Liver (tissue), 8 donors: ENCODE measurements at regions not wholly inside any gene's neighbourhood (a gene's known extent, or its start where the extent isn't known, plus 50 kb on each side); places are given as distances from the start of the nearest gene placed in this dataset.

Experiments used
- DNase-seq: peaks from one replicate; pipeline ENCODE4 v3.0.0-alpha.2; 2017; ENCODE audit warnings: low spot score
- H3K27ac ChIP-seq, 2 donors: one replicate each; pipeline ENCODE4 v1.7.0; 2013; ENCODE audit warnings: inconsistent platforms in 2 of 2, low read length in 2 of 2, control low read depth in 1 of 2, low read depth in 1 of 2, mild to moderate bottlenecking in 1 of 2
- H3K27me3 ChIP-seq, 4 donors: one replicate each; pipeline versions ENCODE4 v1.6.1 to v1.7.0; 2013; ENCODE audit warnings: low read length in 3 of 4, inconsistent platforms in 1 of 4, mild to moderate bottlenecking in 1 of 4, moderate library complexity in 1 of 4; ENCODE audit not compliant: control insufficient read depth in 4 of 4, insufficient read depth in 4 of 4
- H3K36me3 ChIP-seq, 4 donors: one replicate each; pipeline versions ENCODE4 v1.6.1 to v1.7.0; 2013; ENCODE audit warnings: low read length in 3 of 4, mild to moderate bottlenecking in 3 of 4, low read depth in 1 of 4, moderate library complexity in 1 of 4; ENCODE audit not compliant: control insufficient read depth in 4 of 4, insufficient read depth in 3 of 4
- H3K4me1 ChIP-seq, 4 donors: one replicate each; pipeline versions ENCODE4 v1.6.1 to v1.7.0; 2013; ENCODE audit warnings: low read length in 3 of 4, mild to moderate bottlenecking in 3 of 4, moderate library complexity in 1 of 4; ENCODE audit not compliant: control insufficient read depth in 4 of 4, insufficient read depth in 4 of 4
- H3K4me3 ChIP-seq, 3 donors: one replicate each; pipeline versions ENCODE4 v1.6.1 to v1.7.0; 2013; ENCODE audit warnings: low read length in 3 of 3, control low read depth in 1 of 3, low read depth in 1 of 3, mild to moderate bottlenecking in 1 of 3
- H3K9ac ChIP-seq, 2 donors: one replicate each; pipeline ENCODE4 v1.7.0; 2013; ENCODE audit warnings: low read length in 2 of 2, mild to moderate bottlenecking in 2 of 2, moderate library complexity in 2 of 2, control low read depth in 1 of 2, low read depth in 1 of 2
- H3K9me3 ChIP-seq, 4 donors: one replicate each; pipeline versions ENCODE4 v1.6.1 to v1.7.0; 2013; ENCODE audit warnings: low read length in 3 of 4; ENCODE audit not compliant: control insufficient read depth in 4 of 4
- EGR1 ChIP-seq, 2 donors: IDR thresholded peaks; 2 replicates each; pipeline ENCODE4 v1.6.1; 2016 to 2018; ENCODE audit warnings: antibody characterized with exemption in 2 of 2, low read depth in 2 of 2
- FOXA2 ChIP-seq: IDR thresholded peaks from 2 replicates; pipeline ENCODE4 v1.6.1; 2016; ENCODE audit warnings: antibody characterized with exemption
- GABPA ChIP-seq, 2 donors: IDR thresholded peaks in 1 of 2; conservative IDR thresholded peaks in 1 of 2; 2 replicates each; pipeline ENCODE4 v1.6.1; 2016; ENCODE audit warnings: antibody characterized with exemption in 2 of 2, mild to moderate bottlenecking in 1 of 2, moderate library complexity in 1 of 2
- HNF4G ChIP-seq: IDR thresholded peaks from 2 replicates; pipeline ENCODE4 v1.6.1; 2016; ENCODE audit warnings: antibody characterized with exemption
- RAD21 ChIP-seq, 2 donors: IDR thresholded peaks; 2 replicates each; pipeline ENCODE4 v1.6.1; 2016; ENCODE audit warnings: antibody characterized with exemption in 2 of 2, mild to moderate bottlenecking in 2 of 2
- RXRA ChIP-seq, 2 donors: IDR thresholded peaks; 2 replicates each; pipeline ENCODE4 v1.6.1; 2017 to 2018; ENCODE audit warnings: antibody characterized with exemption in 2 of 2, mild to moderate bottlenecking in 1 of 2
- SP1 ChIP-seq: IDR thresholded peaks from 2 replicates; pipeline ENCODE4 v1.6.1; 2018; ENCODE audit warnings: antibody characterized with exemption, mild to moderate bottlenecking
- YY1 ChIP-seq: IDR thresholded peaks from 2 replicates; pipeline ENCODE4 v1.6.1; 2016; ENCODE audit warnings: antibody characterized with exemption, mild to moderate bottlenecking
- WGBS: extraction: QIAGEN DNeasy Blood & Tissue Kit; methylation state at CpG from one replicate; pipeline ENCODE4 v1.1.7; 2013; 5-methylcytosine and 5-hydroxymethylcytosine counted together
- TF ChIP-seq, protein P1 (sequence below): IDR thresholded peaks from 2 replicates; pipeline ENCODE4 v1.6.1; 2016; ENCODE audit warnings: antibody characterized with exemption, mild to moderate bottlenecking
- TF ChIP-seq, protein P2 (sequence below): IDR thresholded peaks from 2 replicates; pipeline ENCODE4 v1.6.1; 2016; ENCODE audit warnings: antibody characterized with exemption
- TF ChIP-seq, protein P3 (sequence below): IDR thresholded peaks from 2 replicates; pipeline ENCODE4 v1.6.1; 2016; ENCODE audit warnings: antibody characterized with exemption
- TF ChIP-seq, protein P4 (sequence below): fragments of 150-350 bp; IDR thresholded peaks from 2 replicates; pipeline ENCODE4 v1.5.1; 2017; ENCODE audit warnings: improper control_type of control experiment, low read depth, low read length; ENCODE audit not compliant: missing input control
- donor health status: healthy.
- donor health status: healthy.
- donor health status: healthy.
- donor health status: healthy.
- donor health status: healthy.

DNA sequence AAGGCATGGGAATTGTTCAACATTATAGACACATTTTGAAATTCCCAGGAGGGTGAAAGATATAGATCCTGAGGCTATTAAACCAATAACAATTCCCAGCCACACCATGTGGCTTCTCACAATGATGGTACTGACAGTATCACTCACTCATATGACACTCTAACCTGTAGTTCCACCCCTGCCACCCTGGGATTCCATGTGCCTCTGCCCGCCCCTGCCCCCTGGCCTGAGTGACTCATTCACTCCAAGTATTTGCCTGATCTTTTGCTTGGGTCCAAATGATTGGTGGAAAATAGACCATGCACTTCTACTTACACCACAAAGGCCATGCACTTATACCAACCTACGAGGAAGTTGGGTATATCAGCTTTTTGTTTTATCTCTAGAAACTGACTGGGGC, 305.2 kb upstream of the DAB2 start:
- Histone ChIP-seq H3K9ac (no peak overlapping the region), H3K27me3 (no peaks in the 10 kb centered on the region), H3K27ac (no peak overlapping the region), H3K4me1 (no peaks in the 10 kb centered on the region), H3K9me3 (no peaks in the 10 kb centered on the region), H3K4me3 (no peak overlapping the region), H3K36me3 (no peaks in the 10 kb centered on the region)
- 76% methylated on average over 2 of the region's 2 CpGs for WGBS
- no peak for TF ChIP-seq GABPA (IDR thresholded peaks at IDR 0.05 in 1 of 2, conservative IDR thresholded peaks at IDR 0.05 in 1 of 2)
- TF ChIP-seq, protein P1, sequence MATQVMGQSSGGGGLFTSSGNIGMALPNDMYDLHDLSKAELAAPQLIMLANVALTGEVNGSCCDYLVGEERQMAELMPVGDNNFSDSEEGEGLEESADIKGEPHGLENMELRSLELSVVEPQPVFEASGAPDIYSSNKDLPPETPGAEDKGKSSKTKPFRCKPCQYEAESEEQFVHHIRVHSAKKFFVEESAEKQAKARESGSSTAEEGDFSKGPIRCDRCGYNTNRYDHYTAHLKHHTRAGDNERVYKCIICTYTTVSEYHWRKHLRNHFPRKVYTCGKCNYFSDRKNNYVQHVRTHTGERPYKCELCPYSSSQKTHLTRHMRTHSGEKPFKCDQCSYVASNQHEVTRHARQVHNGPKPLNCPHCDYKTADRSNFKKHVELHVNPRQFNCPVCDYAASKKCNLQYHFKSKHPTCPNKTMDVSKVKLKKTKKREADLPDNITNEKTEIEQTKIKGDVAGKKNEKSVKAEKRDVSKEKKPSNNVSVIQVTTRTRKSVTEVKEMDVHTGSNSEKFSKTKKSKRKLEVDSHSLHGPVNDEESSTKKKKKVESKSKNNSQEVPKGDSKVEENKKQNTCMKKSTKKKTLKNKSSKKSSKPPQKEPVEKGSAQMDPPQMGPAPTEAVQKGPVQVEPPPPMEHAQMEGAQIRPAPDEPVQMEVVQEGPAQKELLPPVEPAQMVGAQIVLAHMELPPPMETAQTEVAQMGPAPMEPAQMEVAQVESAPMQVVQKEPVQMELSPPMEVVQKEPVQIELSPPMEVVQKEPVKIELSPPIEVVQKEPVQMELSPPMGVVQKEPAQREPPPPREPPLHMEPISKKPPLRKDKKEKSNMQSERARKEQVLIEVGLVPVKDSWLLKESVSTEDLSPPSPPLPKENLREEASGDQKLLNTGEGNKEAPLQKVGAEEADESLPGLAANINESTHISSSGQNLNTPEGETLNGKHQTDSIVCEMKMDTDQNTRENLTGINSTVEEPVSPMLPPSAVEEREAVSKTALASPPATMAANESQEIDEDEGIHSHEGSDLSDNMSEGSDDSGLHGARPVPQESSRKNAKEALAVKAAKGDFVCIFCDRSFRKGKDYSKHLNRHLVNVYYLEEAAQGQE: no peak
- TF ChIP-seq, protein P2, sequence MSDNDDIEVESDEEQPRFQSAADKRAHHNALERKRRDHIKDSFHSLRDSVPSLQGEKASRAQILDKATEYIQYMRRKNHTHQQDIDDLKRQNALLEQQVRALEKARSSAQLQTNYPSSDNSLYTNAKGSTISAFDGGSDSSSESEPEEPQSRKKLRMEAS: no peak
- TF ChIP-seq YY1: no peak
- TF ChIP-seq HNF4G: no peak
- TF ChIP-seq, protein P3, sequence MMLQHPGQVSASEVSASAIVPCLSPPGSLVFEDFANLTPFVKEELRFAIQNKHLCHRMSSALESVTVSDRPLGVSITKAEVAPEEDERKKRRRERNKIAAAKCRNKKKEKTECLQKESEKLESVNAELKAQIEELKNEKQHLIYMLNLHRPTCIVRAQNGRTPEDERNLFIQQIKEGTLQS: no peak
- no peak for TF ChIP-seq EGR1 (IDR thresholded peaks at IDR 0.05; ENCODE audit: low read depth in 2 of 2)
- TF ChIP-seq RAD21 (IDR thresholded peaks at IDR 0.05): no peak
- no peak for TF ChIP-seq FOXA2
- no peak for TF ChIP-seq RXRA (IDR thresholded peaks at IDR 0.05)
- no peak for DNase-seq

DNA sequence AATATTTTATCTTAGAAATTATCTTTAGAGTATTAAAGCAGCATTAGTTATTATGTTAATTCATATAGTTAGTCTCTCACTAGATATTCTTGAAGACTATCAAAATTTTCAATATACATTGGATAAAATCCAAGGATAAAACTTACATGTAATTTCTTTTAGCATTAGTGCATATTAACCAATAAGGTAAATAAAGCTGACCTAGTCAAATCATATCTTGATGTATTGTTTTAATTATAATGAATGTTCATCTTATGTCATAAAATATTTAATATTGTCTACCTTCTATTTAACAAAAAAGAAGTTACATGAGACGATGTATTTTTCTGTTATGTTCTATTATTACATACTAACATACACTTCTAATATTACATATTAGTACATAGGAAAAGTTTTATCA, 301.7 kb upstream of the DAB2 start:
- WGBS: 98% methylated on average over 1 of the region's 1 CpG

More for the DNA sequence above, 301.7 kb upstream of the DAB2 start:
- Histone ChIP-seq H3K4me3 (no peak overlapping the region), H3K27me3 (no peaks in the 10 kb centered on the region), H3K9me3 (no peaks in the 10 kb centered on the region), H3K36me3 (no peaks in the 10 kb centered on the region), H3K27ac (no peak overlapping the region), H3K4me1 (no peaks in the 10 kb centered on the region), H3K9ac (no peak overlapping the region)
- no peak for TF ChIP-seq SP1
- TF ChIP-seq HNF4G: no peak
- TF ChIP-seq, protein P4, sequence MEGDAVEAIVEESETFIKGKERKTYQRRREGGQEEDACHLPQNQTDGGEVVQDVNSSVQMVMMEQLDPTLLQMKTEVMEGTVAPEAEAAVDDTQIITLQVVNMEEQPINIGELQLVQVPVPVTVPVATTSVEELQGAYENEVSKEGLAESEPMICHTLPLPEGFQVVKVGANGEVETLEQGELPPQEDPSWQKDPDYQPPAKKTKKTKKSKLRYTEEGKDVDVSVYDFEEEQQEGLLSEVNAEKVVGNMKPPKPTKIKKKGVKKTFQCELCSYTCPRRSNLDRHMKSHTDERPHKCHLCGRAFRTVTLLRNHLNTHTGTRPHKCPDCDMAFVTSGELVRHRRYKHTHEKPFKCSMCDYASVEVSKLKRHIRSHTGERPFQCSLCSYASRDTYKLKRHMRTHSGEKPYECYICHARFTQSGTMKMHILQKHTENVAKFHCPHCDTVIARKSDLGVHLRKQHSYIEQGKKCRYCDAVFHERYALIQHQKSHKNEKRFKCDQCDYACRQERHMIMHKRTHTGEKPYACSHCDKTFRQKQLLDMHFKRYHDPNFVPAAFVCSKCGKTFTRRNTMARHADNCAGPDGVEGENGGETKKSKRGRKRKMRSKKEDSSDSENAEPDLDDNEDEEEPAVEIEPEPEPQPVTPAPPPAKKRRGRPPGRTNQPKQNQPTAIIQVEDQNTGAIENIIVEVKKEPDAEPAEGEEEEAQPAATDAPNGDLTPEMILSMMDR: no peak
- TF ChIP-seq, protein P2: no peak
- no peak for TF ChIP-seq RAD21 (IDR thresholded peaks at IDR 0.05)
- TF ChIP-seq RXRA (IDR thresholded peaks at IDR 0.05): no peak
- no peak for DNase-seq
